Right atrium auricular region (tissue), 2 donors: ENCODE measurements at regions not wholly inside any gene's neighbourhood (a gene's known extent, or its start where the extent isn't known, plus 50 kb on each side); places are given as distances from the start of the nearest gene placed in this dataset.

Experiments used
- DNase-seq: peaks from one replicate; pipeline ENCODE4 v3.0.0-alpha.2; 2019; ENCODE audit warnings: low spot score
- H3K27ac ChIP-seq, 2 donors: fragments of 200-600 bp; sonication (generic); 1 replicate in 1 of 2; 2 replicates in 1 of 2; pipeline ENCODE4 v1.5.1; 2016 to 2019
- H3K27me3 ChIP-seq, 2 donors: fragments of 200-600 bp; sonication (generic); one replicate each; pipeline versions ENCODE4 v1.5.1 to v1.6.0; 2017 to 2019
- H3K36me3 ChIP-seq: fragments of 200-600 bp; sonication (generic); one replicate; pipeline ENCODE4 v1.5.1; 2016
- H3K4me1 ChIP-seq, 2 donors: fragments of 200-600 bp; sonication (generic); one replicate each; pipeline versions ENCODE4 v1.5.1 to v1.6.0; 2017 to 2019
- H3K4me3 ChIP-seq, 2 donors: fragments of 200-600 bp; sonication (generic); 1 replicate in 1 of 2; 2 replicates in 1 of 2; pipeline ENCODE4 v1.5.1; 2017 to 2019; ENCODE audit warnings: mild to moderate bottlenecking in 1 of 2, moderate library complexity in 1 of 2
- H3K9me3 ChIP-seq, 2 donors: fragments of 200-600 bp; sonication (generic); one replicate each; pipeline ENCODE4 v1.5.1; 2019
- TF ChIP-seq, protein P1 (sequence below), 2 donors: fragments of 200-600 bp; sonication (generic); IDR thresholded peaks; one replicate each; pipeline ENCODE4 v1.5.1; 2019; ENCODE audit warnings: antibody characterized with exemption in 2 of 2

DNA sequence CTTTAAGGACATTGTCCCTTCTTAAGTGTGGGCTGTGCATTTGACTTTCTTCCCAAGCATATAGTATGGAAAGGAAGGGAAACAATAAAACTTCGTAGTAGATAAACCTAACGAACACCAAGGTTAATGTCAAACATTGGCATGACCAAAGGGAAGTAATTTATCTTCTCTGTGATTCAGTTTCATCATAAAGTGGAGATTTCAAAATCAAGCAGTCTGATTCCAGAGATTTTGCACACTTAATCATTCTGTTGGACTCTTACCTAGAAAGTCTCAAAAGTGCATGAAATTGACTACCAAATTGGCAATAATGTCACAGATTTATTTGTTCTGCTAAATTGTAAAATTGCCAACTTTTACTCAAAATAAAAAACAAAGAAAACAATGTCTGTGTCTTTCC, 559.7 kb downstream of the JRKL start:
- H3K27me3 ChIP-seq = no peaks in the 10 kb centered on the region
- H3K9me3 ChIP-seq = no peaks in the 10 kb centered on the region
- H3K27ac ChIP-seq = no peak overlapping the region
- no peak overlapping the region for H3K4me3 ChIP-seq
- no peaks in the 10 kb centered on the region for H3K4me1 ChIP-seq
- no peaks in the 10 kb centered on the region for H3K36me3 ChIP-seq
- TF ChIP-seq, protein P1, sequence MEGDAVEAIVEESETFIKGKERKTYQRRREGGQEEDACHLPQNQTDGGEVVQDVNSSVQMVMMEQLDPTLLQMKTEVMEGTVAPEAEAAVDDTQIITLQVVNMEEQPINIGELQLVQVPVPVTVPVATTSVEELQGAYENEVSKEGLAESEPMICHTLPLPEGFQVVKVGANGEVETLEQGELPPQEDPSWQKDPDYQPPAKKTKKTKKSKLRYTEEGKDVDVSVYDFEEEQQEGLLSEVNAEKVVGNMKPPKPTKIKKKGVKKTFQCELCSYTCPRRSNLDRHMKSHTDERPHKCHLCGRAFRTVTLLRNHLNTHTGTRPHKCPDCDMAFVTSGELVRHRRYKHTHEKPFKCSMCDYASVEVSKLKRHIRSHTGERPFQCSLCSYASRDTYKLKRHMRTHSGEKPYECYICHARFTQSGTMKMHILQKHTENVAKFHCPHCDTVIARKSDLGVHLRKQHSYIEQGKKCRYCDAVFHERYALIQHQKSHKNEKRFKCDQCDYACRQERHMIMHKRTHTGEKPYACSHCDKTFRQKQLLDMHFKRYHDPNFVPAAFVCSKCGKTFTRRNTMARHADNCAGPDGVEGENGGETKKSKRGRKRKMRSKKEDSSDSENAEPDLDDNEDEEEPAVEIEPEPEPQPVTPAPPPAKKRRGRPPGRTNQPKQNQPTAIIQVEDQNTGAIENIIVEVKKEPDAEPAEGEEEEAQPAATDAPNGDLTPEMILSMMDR (IDR thresholded peaks at IDR 0.05) = no peak
- no peak for DNase-seq

DNA sequence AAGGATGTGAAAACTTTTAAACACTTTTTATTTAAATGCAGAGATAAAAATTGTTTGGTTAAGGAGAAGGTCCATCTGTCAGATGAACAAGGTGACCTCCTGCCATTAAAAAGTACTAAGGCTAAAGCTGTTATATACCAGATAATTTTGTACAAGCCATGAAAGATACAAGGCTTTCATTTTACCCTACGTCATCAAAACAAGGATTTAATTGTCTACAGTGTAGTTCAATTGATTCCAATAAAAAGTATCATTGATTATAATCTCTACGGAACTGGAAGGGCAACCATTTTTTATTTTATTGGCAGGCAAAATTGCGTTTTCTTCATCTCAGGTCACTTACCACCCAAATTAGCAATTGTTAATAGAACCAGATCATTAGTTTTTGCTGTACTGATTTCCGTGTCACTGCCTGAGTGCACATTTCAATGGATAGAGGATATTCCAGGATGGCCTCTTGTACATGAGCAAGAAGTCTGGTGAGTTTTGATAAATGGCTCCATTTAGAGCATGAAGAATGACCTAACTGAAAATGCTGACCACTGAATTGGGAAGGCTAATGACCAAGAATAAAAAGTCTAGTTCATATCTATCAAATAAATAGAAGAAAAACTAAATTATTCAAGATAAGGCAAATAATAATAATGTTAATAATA, 564.9 kb downstream of the JRKL start:
- no peaks in the 10 kb centered on the region for H3K27me3 ChIP-seq

DNA sequence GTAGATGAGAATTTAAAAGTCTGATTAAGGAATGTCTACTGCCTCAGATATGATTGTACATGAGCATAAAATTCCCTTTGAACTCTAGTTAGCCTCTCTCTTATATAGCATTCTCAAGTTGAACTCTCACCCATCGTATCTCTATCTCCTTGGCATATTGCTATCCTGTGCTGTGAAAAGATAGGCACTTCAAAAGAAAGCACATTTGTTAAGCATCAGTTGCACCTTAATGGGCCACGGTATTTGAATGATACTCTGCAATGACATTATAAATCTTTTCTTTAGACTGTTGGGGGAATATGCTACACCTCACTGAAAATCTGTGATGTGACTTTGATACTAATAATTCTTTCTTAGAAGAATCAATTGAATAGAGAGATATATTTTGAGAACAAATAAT, 570.7 kb downstream of the JRKL start:
- H3K27ac ChIP-seq = no peak overlapping the region
- no peaks in the 10 kb centered on the region for H3K36me3 ChIP-seq
- H3K4me3 ChIP-seq = no peak overlapping the region
- H3K4me1 ChIP-seq = no peaks in the 10 kb centered on the region
- DNase-seq = no peak
- no peaks in the 10 kb centered on the region for H3K9me3 ChIP-seq
- no peaks in the 10 kb centered on the region for H3K27me3 ChIP-seq
- TF ChIP-seq, protein P1 (IDR thresholded peaks at IDR 0.05) = no peak

More for the DNA sequence above, 564.9 kb downstream of the JRKL start:
- Histone ChIP-seq H3K9me3 (no peaks in the 10 kb centered on the region), H3K4me3 (no peak overlapping the region), H3K27ac (no peak overlapping the region), H3K4me1 (no peaks in the 10 kb centered on the region), H3K36me3 (no peaks in the 10 kb centered on the region)
- TF ChIP-seq, protein P1 (IDR thresholded peaks at IDR 0.05) = no peak
- no peak for DNase-seq

DNA sequence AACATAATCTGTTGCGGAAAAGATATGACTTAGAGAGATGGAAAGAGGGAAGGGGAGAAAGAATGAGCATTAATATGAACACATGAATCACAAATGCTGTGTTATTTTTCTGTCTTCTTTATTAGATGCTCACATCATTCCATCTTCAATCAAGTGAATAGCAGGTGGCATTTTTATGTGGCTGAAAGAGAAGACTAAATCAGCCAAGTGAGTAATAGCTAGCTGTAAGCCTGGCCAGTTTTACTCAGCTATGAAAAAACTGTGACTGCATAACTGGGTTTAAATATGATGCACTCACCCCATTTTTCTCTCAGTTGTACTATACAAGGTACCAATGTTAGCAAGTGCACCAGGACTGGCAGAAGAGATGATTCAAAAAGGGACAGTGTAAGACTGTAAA, 571.1 kb downstream of the JRKL start:
- Histone ChIP-seq H3K4me3 (no peak overlapping the region), H3K4me1 (no peaks in the 10 kb centered on the region), H3K27me3 (no peaks in the 10 kb centered on the region), H3K27ac (no peak overlapping the region), H3K9me3 (no peaks in the 10 kb centered on the region), H3K36me3 (no peaks in the 10 kb centered on the region)
- TF ChIP-seq, protein P1 (IDR thresholded peaks at IDR 0.05) = no peak
- DNase-seq = no peak

DNA sequence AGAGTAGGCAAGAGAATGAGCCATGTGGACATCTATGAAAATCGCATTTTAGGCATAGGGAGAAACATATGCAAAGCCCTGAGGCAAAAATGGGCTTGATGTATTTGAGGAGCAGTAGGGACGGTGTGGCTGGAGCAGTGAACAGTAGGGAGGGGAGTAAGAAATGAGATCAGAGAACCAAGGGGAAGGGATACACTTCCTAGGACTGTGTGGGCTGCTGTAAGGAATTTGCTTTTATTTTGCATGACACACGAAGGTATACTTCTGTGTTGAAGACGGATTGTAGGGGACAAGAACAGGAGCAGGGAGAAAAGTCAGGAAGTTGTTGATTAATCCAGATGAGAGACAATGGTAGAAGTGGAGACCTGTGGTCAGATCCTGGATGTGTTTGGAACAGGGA, 572.1 kb downstream of the JRKL start:
- H3K4me1 ChIP-seq = no peaks in the 10 kb centered on the region
- H3K36me3 ChIP-seq = no peaks in the 10 kb centered on the region
- DNase-seq = no peak
- no peak overlapping the region for H3K27ac ChIP-seq
- no peaks in the 10 kb centered on the region for H3K27me3 ChIP-seq
- TF ChIP-seq, protein P1 (IDR thresholded peaks at IDR 0.05) = no peak
- H3K9me3 ChIP-seq = no peaks in the 10 kb centered on the region
- no peak overlapping the region for H3K4me3 ChIP-seq

DNA sequence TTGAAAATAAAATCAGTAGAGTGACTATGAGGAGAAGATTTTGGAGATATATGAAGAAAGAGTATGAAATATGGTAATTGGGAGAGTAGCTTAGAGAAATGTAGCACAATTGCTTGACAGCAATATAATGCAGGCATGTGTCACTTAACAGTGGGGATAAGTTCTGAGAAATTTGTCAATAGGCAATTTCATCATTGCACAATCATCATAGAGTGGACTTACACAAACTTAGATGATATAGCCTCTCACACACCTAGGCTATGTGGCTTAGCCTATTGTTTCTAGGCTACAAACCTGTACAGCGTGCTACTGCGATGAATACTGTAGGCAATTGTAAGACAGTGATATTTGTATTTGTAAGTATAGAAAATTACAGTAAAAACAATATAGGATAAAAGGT, 573.6 kb downstream of the JRKL start:
- H3K27ac ChIP-seq = no peak overlapping the region
- TF ChIP-seq, protein P1 (IDR thresholded peaks at IDR 0.05) = no peak
- H3K4me1 ChIP-seq = no peaks in the 10 kb centered on the region
- DNase-seq = no peak
- H3K4me3 ChIP-seq = no peak overlapping the region
- no peaks in the 10 kb centered on the region for H3K9me3 ChIP-seq
- no peaks in the 10 kb centered on the region for H3K27me3 ChIP-seq
- H3K36me3 ChIP-seq = no peaks in the 10 kb centered on the region
